Testis (tissue), 2 donors: ENCODE measurements at regions not wholly inside any gene's neighbourhood (a gene's known extent, or its start where the extent isn't known, plus 50 kb on each side); places are given as distances from the start of the nearest gene placed in this dataset.

Experiments
- POLR2A ChIP-seq: fragments of 450-650 bp; IDR thresholded peaks from one replicate; pipeline ENCODE4 v1.6.1; 2017; ENCODE audit warnings: antibody characterized with exemption, mild to moderate bottlenecking, moderate library complexity
- TF ChIP-seq, protein P1 (sequence below), 3 experiments: fragments of 450-650 bp in 2 of 3; fragments of 200-600 bp in 1 of 3; sonication (generic) in 1 of 3; IDR thresholded peaks; one replicate each; pipeline ENCODE4 v1.5.1; 2016 to 2019; ENCODE audit warnings: antibody characterized with exemption in 3 of 3, mild to moderate bottlenecking in 2 of 3, moderate library complexity in 1 of 3

DNA sequence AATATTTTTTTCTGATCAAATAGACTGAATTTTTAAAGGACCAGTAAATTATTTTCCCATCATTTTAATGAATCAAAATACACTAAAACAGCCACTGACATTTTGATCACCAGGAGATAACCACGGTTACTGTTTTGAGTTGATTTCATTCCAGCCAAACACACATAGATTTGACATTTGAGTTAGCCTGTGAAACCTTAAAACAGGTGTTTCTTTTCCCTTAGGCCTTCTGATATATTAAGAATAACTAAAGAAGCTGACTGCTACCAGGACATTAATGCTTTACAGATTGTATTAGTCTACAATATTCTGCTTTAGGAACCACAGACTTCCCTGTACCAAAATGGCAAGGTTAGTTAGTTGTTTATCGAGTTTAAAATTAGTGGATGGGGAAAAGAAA lies 193.4 kb downstream of the OMA1 start:
- TF ChIP-seq, protein P1, sequence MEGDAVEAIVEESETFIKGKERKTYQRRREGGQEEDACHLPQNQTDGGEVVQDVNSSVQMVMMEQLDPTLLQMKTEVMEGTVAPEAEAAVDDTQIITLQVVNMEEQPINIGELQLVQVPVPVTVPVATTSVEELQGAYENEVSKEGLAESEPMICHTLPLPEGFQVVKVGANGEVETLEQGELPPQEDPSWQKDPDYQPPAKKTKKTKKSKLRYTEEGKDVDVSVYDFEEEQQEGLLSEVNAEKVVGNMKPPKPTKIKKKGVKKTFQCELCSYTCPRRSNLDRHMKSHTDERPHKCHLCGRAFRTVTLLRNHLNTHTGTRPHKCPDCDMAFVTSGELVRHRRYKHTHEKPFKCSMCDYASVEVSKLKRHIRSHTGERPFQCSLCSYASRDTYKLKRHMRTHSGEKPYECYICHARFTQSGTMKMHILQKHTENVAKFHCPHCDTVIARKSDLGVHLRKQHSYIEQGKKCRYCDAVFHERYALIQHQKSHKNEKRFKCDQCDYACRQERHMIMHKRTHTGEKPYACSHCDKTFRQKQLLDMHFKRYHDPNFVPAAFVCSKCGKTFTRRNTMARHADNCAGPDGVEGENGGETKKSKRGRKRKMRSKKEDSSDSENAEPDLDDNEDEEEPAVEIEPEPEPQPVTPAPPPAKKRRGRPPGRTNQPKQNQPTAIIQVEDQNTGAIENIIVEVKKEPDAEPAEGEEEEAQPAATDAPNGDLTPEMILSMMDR (IDR thresholded peaks at IDR 0.05): no peak
- TF ChIP-seq POLR2A: no peak
